ENCODE measurements at regions not wholly inside any gene's neighbourhood (a gene's known extent, or its start where the extent isn't known, plus 50 kb on each side); places are given as distances from the start of the nearest gene placed in this dataset.

- no peaks in the 10 kb centered on the region for H3K4me1 ChIP-seq (ENCODE audit: insufficient read depth, low read length)
- no peaks in the 10 kb centered on the region for H4K20me1 ChIP-seq (ENCODE audit: insufficient read depth, low read length)
- no peaks in the 10 kb centered on the region for H3K79me2 ChIP-seq (ENCODE audit: insufficient read depth, low read length)
- H3K4me2 ChIP-seq (ENCODE audit: insufficient read depth, low read length) = no peak overlapping the region
- ATAC-seq (ENCODE audit: insufficient read depth, low read depth) (no peak), DNase-seq (no peak)
- H2AFZ ChIP-seq (ENCODE audit: low read depth, low read length) = no peak overlapping the region
- no peaks in the 10 kb centered on the region for H3K36me3 ChIP-seq (ENCODE audit: insufficient read depth, low read length)
- H3K27me3 ChIP-seq (ENCODE audit: insufficient read depth, low read length, poor library complexity) = no peaks in the 10 kb centered on the region
- no peak overlapping the region for H3K4me3 ChIP-seq (ENCODE audit: low read depth in 1 of 2, low read length in 2 of 2)
- no peak overlapping the region for H3K9ac ChIP-seq (ENCODE audit: low read depth, low read length)
- TF ChIP-seq, protein P1, sequence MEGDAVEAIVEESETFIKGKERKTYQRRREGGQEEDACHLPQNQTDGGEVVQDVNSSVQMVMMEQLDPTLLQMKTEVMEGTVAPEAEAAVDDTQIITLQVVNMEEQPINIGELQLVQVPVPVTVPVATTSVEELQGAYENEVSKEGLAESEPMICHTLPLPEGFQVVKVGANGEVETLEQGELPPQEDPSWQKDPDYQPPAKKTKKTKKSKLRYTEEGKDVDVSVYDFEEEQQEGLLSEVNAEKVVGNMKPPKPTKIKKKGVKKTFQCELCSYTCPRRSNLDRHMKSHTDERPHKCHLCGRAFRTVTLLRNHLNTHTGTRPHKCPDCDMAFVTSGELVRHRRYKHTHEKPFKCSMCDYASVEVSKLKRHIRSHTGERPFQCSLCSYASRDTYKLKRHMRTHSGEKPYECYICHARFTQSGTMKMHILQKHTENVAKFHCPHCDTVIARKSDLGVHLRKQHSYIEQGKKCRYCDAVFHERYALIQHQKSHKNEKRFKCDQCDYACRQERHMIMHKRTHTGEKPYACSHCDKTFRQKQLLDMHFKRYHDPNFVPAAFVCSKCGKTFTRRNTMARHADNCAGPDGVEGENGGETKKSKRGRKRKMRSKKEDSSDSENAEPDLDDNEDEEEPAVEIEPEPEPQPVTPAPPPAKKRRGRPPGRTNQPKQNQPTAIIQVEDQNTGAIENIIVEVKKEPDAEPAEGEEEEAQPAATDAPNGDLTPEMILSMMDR (IDR thresholded peaks at IDR 0.05; ENCODE audit: borderline replicate concordance, extremely low read depth, low read length, poor library complexity, severe bottlenecking) = no peak
- no peak for TF ChIP-seq EZH2 (IDR thresholded peaks at IDR 0.05; ENCODE audit: borderline replicate concordance, low read depth, low read length, severe bottlenecking)
- no peak overlapping the region for H3K27ac ChIP-seq (ENCODE audit: low read length)
- H3K9me3 ChIP-seq (ENCODE audit: insufficient read depth, low read length, severe bottlenecking) = no peaks in the 10 kb centered on the region
These were observed 153.0 kb upstream of the ANK3 start for GRCh38 chr10:60542657-60543056.

DNA sequence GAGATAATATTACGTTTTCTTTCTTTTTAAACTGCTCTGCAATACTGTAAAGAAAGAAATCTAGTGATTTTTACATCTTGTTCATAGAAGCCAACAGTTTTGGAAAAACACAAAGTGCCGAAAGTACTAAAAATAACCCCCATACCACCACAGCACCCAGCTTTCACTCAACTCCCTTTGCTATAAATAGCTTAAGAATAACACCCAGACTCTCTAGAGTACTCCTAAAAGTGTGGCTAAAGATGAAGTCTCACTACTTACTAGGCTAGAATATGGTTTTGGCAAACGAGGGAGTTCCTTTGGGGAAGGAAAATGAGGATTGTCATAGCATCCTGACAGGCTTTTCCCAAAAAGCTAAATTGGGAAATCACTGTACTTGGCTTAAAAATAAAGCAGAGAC, 151.8 kb upstream of the ANK3 start:
- Histone ChIP-seq H4K20me1 (ENCODE audit: insufficient read depth, low read length) (no peaks in the 10 kb centered on the region), H2AFZ (ENCODE audit: low read depth, low read length) (no peak overlapping the region), H3K4me2 (ENCODE audit: insufficient read depth, low read length) (no peak overlapping the region), H3K27ac (ENCODE audit: low read length) (no peak overlapping the region), H3K9ac (ENCODE audit: low read depth, low read length) (no peak overlapping the region), H3K4me3 (ENCODE audit: low read depth in 1 of 2, low read length in 2 of 2) (no peak overlapping the region), H3K9me3 (ENCODE audit: insufficient read depth, low read length, severe bottlenecking) (no peaks in the 10 kb centered on the region), H3K27me3 (ENCODE audit: insufficient read depth, low read length, poor library complexity) (no peaks in the 10 kb centered on the region), H3K4me1 (ENCODE audit: insufficient read depth, low read length) (no peaks in the 10 kb centered on the region), H3K79me2 (ENCODE audit: insufficient read depth, low read length) (no peaks in the 10 kb centered on the region), H3K36me3 (ENCODE audit: insufficient read depth, low read length) (no peaks in the 10 kb centered on the region)
- no peak for TF ChIP-seq EZH2 (IDR thresholded peaks at IDR 0.05; ENCODE audit: borderline replicate concordance, low read depth, low read length, severe bottlenecking)
- TF ChIP-seq, protein P1 (IDR thresholded peaks at IDR 0.05; ENCODE audit: borderline replicate concordance, extremely low read depth, low read length, poor library complexity, severe bottlenecking) = no peak
- DNase-seq (no peak), ATAC-seq (ENCODE audit: insufficient read depth, low read depth) (no peak)

DNA sequence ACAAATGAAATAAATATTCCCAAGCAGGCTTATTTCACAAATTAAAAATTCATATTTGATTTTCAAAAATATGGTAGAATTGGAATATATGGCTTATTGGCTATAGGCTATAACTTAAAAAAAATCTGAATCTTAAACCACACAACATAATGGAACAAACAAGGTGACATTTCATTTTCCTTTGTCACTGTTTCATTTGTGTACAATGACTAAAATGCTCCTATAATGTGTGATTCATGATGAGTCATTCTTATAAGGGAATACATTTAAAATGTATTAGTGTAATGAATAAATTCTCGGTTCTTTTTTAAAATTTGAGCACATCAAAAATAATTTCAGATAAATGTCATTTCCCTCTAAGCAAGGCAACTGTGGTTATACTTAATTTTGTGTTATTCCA, 148.0 kb upstream of the ANK3 start:
- no peak for ATAC-seq (ENCODE audit: insufficient read depth, low read depth)
- no peak overlapping the region for H3K27ac ChIP-seq (ENCODE audit: low read length)
- no peaks in the 10 kb centered on the region for H3K9me3 ChIP-seq (ENCODE audit: insufficient read depth, low read length, severe bottlenecking)

More for the DNA sequence above, 148.0 kb upstream of the ANK3 start:
- no peak overlapping the region for H2AFZ ChIP-seq (ENCODE audit: low read depth, low read length)
- H3K4me2 ChIP-seq (ENCODE audit: insufficient read depth, low read length) = no peak overlapping the region
- H3K4me1 ChIP-seq (ENCODE audit: insufficient read depth, low read length) = no peaks in the 10 kb centered on the region
- H4K20me1 ChIP-seq (ENCODE audit: insufficient read depth, low read length) = no peaks in the 10 kb centered on the region
- H3K36me3 ChIP-seq (ENCODE audit: insufficient read depth, low read length) = no peaks in the 10 kb centered on the region
- TF ChIP-seq, protein P1 (IDR thresholded peaks at IDR 0.05; ENCODE audit: borderline replicate concordance, extremely low read depth, low read length, poor library complexity, severe bottlenecking) = no peak
- TF ChIP-seq EZH2 (IDR thresholded peaks at IDR 0.05; ENCODE audit: borderline replicate concordance, low read depth, low read length, severe bottlenecking) = no peak
- H3K4me3 ChIP-seq (ENCODE audit: low read depth in 1 of 2, low read length in 2 of 2) = no peak overlapping the region
- no peak overlapping the region for H3K9ac ChIP-seq (ENCODE audit: low read depth, low read length)
- no peaks in the 10 kb centered on the region for H3K27me3 ChIP-seq (ENCODE audit: insufficient read depth, low read length, poor library complexity)
- no peak for DNase-seq
- no peaks in the 10 kb centered on the region for H3K79me2 ChIP-seq (ENCODE audit: insufficient read depth, low read length)

All from DND-41 (cell line).